NCI-H1092 treated with DMSO at 0.1 percent for 48 hours (cell line): ENCODE measurements at regions not wholly inside any gene's neighbourhood (a gene's known extent, or its start where the extent isn't known, plus 50 kb on each side); places are given as distances from the start of the nearest gene placed in this dataset.
"Not testable (repeated sequence)": the region's sequence is repeated elsewhere in the genome, so short reads cannot be mapped to it uniquely, and the experiment has no call there.

Experiments used
- DNase-seq: peaks from one replicate; lab custom pipeline; 2025; lab: John Stamatoyannopoulos, UW

DNA sequence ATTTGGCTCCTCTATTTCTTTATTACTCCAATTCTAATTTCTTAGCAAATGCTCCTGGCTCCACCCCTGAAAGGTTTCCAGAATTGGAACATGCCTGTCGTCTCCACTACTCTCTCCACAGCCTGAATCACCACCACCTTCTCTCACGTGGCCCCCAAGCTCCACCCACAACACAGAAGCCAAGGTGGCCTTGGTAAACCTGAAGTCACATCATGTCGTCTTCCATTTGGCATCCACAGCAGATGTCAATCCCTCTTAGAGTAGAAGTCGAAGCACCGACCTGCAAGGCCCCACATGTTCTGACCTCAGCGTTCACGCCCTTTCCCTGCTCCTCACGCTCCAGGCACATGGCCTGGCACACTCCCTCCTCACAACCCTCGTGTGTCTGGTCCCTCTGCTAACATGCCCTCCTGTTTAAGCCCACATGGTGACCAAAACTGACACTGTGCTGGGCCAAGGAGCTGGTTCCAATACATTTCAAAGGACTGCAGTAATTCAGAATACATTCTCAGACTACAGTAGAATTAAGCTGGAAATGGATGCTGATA, 56.3 kb upstream of the GPC1 start:
- no peak for DNase-seq

- DNase-seq, result no peak
These were observed 52.2 kb upstream of the GPC1 start for GRCh38 chr2:240383099-240383758.

GRCh38 chr2:240383871-240384700, 51.4 kb upstream of the GPC1 start:
- no peak for DNase-seq

- DNase-seq, result no peak
These were observed 50.6 kb upstream of the GPC1 start for GRCh38 chr2:240384711-240385450.

DNA sequence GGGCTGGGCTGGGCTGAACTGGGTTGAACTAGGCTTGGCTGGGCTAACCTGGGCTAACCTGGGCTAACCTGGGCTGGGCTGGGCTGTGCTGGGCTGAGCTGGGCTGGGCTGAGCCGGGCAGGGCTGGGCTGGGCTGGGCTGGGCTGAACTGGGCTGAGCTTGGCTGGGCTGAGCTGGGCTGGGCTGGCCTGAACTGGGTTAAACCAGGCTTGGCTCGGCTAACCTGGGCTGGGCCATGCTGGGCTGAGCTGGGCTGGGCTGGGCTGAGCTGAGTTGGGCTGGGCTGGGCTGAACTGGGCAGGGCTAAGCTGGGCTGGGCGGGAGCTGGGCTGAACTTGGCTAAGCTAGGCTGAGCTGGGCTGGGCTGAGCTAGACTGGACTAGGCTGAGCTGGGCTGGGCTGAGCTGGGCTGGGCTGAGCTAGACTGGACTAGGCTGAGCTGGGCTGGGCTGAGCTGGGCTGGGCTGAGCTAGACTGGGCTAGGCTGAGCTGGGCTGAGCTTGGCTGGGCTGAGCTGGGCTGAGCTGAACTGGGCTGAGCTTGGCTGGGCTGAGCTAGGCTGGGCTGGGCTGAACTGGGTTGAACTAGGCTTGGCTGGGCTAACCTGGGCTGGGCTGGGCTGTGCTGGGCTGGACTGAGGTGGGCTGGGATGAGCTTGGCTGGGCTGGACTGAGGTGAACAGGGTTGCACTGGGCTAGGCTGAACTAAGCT, 49.9 kb upstream of the GPC1 start:
- not testable (repeated sequence) for DNase-seq
